BLaER1 treated with 17β-estradiol and CSF1 and Interleukin-3, amounts not matched to agents 10 nM and 100 nM (cell line): ENCODE measurements at regions not wholly inside any gene's neighbourhood (a gene's known extent, or its start where the extent isn't known, plus 50 kb on each side); places are given as distances from the start of the nearest gene placed in this dataset.

Experiments
- H3K27ac ChIP-seq, 11 experiments: shearing (Covaris generic); formaldehyde crosslinking; 2 replicates each; pipeline ENCODE4 v1.8.1; 2022
- H3K27me3 ChIP-seq, 11 experiments: shearing (Covaris generic); formaldehyde crosslinking; 2 replicates each; pipeline ENCODE4 v1.8.1; 2022
- H3K36me3 ChIP-seq, 11 experiments: shearing (Covaris generic); formaldehyde crosslinking; 2 replicates each; pipeline ENCODE4 v1.8.1; 2022
- H3K4me1 ChIP-seq, 10 experiments: shearing (Covaris generic); formaldehyde crosslinking; 2 replicates each; pipeline ENCODE4 v1.8.1; 2022
- H3K4me2 ChIP-seq, 11 experiments: shearing (Covaris generic); formaldehyde crosslinking; 2 replicates each; pipeline ENCODE4 v1.8.1; 2022
- H3K4me3 ChIP-seq, 10 experiments: shearing (Covaris generic); formaldehyde crosslinking; 2 replicates each; pipeline ENCODE4 v1.8.1; 2022
- H3K9ac ChIP-seq, 11 experiments: shearing (Covaris generic); formaldehyde crosslinking; 2 replicates each; pipeline ENCODE4 v1.8.1; 2022
- H3K9me3 ChIP-seq, 11 experiments: shearing (Covaris generic); formaldehyde crosslinking; replicated peaks in 1 of 11; 2 replicates each; pipeline ENCODE4 v1.8.1; 2022
- H4K20me1 ChIP-seq, 11 experiments: shearing (Covaris generic); formaldehyde crosslinking; 2 replicates each; pipeline ENCODE4 v1.8.1; 2022
- Cebpa-rat ChIP-seq, 11 experiments: shearing (Covaris generic); IDR thresholded peaks; 2 replicates each; pipeline ENCODE4 v1.8.1; 2022

DNA sequence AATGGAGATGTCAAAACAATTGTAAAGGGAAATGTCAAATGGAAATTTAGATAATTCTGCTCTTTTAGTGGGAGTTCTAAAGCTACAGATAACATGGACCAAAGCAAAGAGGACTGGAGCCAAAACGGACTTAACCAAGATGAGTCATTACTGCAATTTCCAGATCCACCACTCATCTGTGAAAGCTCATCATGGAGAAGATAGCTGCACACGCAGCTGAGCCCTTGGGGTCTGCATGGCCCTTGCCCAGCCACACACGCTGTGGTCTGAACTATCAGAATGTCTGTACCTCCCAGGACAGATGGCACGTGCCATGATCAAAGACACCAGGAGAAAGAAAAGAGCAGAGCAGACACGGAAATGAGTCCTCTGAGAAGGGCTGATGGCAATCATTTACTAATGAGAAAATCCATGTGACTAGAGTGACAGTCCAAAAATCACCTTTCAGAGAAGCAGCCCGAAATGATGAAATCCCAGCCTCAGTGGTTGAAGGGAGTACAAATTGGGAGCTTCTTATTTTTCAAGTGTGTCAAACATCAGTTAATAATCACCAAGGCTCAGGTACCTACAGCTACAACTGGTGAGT is 177.9 kb upstream of the MGMT start:
- Histone ChIP-seq H3K4me3 (no peak overlapping the region), H3K9ac (no peak overlapping the region), H3K9me3 (peaks cover 0 to 9% (median 7%) of the 10 kb centered on the region in 11 experiments; a peak in 10 of 22 replicates), H3K4me2 (no peak overlapping the region), H3K4me1 (peaks cover 0 to 2% (median 0%) of the 10 kb centered on the region in 10 experiments; a peak in 4 of 20 replicates), H4K20me1 (no peaks in the 10 kb centered on the region), H3K36me3 (no peaks in the 10 kb centered on the region), H3K27me3 (no peaks in the 10 kb centered on the region), H3K27ac (no peak overlapping the region)
- no peak for TF ChIP-seq Cebpa-rat (IDR thresholded peaks at IDR 0.05)

DNA sequence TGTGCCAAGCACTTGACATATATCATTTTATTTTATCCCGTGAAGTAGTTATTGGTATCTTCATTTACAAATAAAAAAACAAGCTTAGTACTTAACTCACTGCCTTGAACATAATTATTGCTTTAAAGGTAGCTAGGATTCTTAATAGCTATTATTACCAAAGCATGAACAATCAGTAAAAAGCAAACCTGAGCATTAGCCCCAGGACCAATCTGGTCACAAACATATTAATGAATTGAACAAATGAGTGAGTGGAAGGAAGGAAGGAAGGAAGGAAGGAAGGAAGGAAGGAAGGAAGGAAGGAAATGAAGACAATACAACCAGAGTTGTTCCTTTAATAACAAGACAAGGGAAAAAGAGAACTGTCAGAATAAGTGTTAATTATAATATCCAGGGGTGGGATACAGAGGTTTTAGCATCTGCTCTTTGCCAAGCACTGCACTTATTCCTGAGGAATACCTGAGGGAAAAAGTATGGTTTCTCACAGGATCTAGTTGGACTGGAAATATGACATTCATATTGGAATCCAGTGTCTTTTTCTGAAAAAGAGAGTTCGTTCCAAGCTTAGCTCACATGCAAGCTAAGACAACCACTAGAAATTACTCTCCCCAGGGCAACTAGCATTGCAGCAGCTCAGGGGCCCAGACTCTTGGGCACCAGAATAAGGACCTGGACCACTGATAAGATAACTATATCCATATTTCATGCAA is 172.9 kb upstream of the MGMT start:
- Histone ChIP-seq H3K27ac (no peak overlapping the region), H3K27me3 (no peaks in the 10 kb centered on the region), H3K4me3 (no peak overlapping the region), H3K4me1 (peaks cover 0 to 5% (median 0%) of the 10 kb centered on the region in 10 experiments; a peak in 4 of 20 replicates), H3K4me2 (peak overlapping the region in 1 of 11 experiments; percentile 27; a peak in 1 of 22 replicates), H3K9me3 (no peaks in the 10 kb centered on the region; a peak in 1 of 22 replicates), H3K36me3 (no peaks in the 10 kb centered on the region), H4K20me1 (no peaks in the 10 kb centered on the region), H3K9ac (no peak overlapping the region)
- no peak for TF ChIP-seq Cebpa-rat (IDR thresholded peaks at IDR 0.05)

DNA sequence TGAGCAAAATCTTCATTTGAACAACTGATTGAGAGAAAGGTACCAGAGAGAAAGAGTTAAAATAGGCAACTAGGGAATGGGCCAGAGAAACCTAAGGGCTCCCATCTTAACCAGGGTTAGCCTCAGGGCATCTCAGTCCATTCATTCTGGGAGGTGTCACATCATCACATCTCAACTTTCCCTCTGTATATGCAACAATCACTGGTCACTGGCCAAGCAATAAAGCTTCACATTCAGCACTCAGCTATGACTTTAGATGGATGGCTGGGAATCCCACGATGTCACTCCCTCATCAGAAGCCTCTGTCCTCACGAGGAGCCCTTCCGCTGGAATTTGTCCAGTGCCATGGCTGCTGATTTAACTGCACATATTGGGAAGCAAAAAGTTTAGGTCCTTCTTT is 172.1 kb upstream of the MGMT start:
- Histone ChIP-seq H3K27ac (no peak overlapping the region), H3K27me3 (no peaks in the 10 kb centered on the region), H3K36me3 (no peaks in the 10 kb centered on the region), H3K4me1 (peaks cover 0 to 5% (median 0%) of the 10 kb centered on the region in 10 experiments; a peak in 4 of 20 replicates), H3K9me3 (no peaks in the 10 kb centered on the region; a peak in 1 of 22 replicates), H4K20me1 (no peaks in the 10 kb centered on the region), H3K4me2 (no peak overlapping the region), H3K9ac (no peak overlapping the region), H3K4me3 (no peak overlapping the region)
- TF ChIP-seq Cebpa-rat (IDR thresholded peaks at IDR 0.05), result no peak

DNA sequence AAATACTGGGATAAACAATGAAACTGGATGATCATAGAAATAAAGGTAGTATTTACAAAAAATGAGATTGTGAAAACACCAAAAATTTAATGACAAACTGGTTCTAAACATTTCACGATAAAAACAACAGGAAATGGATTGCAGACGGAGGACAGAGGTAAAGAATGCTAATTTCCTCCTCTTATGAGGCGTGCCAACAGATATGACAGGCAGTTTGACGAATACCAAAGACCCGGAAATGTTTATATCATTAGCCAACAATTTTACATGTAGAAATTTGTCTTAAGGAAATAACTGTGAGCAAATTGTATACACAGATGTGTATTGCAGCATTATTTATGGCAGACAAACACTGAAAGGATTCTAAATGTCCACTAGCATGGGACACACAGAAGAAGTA is 162.0 kb upstream of the MGMT start:
- H3K27me3 ChIP-seq, result no peaks in the 10 kb centered on the region
- no peak overlapping the region for H3K9ac ChIP-seq
- no peaks in the 10 kb centered on the region for H4K20me1 ChIP-seq
- no peak overlapping the region for H3K27ac ChIP-seq
- no peaks in the 10 kb centered on the region for H3K4me1 ChIP-seq
- peaks cover 0 to 7% (median 0%) of the 10 kb centered on the region in 11 experiments; a peak in 2 of 22 replicates for H3K9me3 ChIP-seq
- H3K36me3 ChIP-seq, result no peaks in the 10 kb centered on the region
- TF ChIP-seq Cebpa-rat (IDR thresholded peaks at IDR 0.05), result no peak
- no peak overlapping the region for H3K4me3 ChIP-seq
- H3K4me2 ChIP-seq, result no peak overlapping the region

DNA sequence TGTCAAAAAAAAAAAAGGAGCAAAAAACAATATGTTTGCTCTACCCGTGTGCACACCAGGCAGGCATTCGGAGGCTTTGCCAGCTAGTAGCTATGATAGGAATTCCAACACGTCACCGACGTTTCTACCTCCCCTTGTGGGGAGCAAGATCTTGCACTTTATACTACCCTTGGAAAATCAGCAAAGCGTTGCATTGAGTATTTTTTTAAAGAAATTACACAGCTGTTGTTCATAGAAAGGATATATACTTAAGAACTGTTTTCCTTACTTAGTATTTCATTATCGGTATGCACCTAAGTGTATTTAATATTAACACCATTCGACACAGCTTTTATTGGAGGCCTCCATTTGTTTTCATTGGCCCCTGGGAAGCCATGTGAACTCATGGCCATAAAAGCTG is 159.9 kb upstream of the MGMT start:
- no peak overlapping the region for H3K4me2 ChIP-seq
- H3K36me3 ChIP-seq, result no peaks in the 10 kb centered on the region
- H3K4me3 ChIP-seq, result no peak overlapping the region
- H3K27ac ChIP-seq, result no peak overlapping the region
- TF ChIP-seq Cebpa-rat (IDR thresholded peaks at IDR 0.05), result no peak
- no peak overlapping the region for H3K9ac ChIP-seq
- H3K27me3 ChIP-seq, result no peaks in the 10 kb centered on the region
- H3K4me1 ChIP-seq, result no peaks in the 10 kb centered on the region
- no peaks in the 10 kb centered on the region for H4K20me1 ChIP-seq
- H3K9me3 ChIP-seq, result peaks cover 0 to 5% (median 0%) of the 10 kb centered on the region in 11 experiments; a peak in 2 of 22 replicates

DNA sequence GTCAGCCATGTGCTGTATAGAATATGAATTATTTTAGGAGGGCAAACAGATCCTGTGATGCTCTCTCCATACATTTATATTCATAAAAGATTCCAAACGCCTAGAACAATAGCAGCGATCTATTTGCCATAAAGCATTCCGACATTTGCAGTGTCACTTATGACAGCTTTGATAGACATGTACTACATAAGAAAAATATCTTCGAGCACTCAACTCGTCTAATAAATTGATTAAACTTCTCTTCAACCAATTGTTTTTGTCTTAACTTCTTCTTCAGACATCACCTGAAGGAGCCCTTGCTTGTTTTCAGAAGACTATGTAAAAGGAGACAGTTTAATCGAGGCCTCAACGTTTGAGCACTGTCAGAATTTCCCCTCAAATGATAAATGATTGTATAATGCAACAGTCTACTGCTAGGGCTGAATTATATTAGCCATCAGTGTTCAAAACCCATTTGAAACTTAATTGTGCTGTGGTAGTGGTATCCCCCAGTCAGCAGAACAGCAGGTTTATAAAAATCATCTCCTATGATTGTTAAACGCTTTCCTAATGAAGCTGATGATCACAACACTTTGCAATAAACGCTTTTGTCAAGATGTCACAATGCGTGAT is 158.0 kb upstream of the MGMT start:
- no peak overlapping the region for H3K9ac ChIP-seq
- H3K4me1 ChIP-seq, result no peaks in the 10 kb centered on the region
- no peak overlapping the region for H3K27ac ChIP-seq
- no peak for TF ChIP-seq Cebpa-rat (IDR thresholded peaks at IDR 0.05)
- no peak overlapping the region for H3K4me2 ChIP-seq
- H4K20me1 ChIP-seq, result no peaks in the 10 kb centered on the region
- H3K4me3 ChIP-seq, result no peak overlapping the region
- H3K27me3 ChIP-seq, result no peaks in the 10 kb centered on the region
- H3K36me3 ChIP-seq, result no peaks in the 10 kb centered on the region
- 0 out of 22 replicates have a peak, but pooled peaks cover 0 to 3% (median 0%) of the 10 kb centered on the region in 11 experiments for H3K9me3 ChIP-seq

DNA sequence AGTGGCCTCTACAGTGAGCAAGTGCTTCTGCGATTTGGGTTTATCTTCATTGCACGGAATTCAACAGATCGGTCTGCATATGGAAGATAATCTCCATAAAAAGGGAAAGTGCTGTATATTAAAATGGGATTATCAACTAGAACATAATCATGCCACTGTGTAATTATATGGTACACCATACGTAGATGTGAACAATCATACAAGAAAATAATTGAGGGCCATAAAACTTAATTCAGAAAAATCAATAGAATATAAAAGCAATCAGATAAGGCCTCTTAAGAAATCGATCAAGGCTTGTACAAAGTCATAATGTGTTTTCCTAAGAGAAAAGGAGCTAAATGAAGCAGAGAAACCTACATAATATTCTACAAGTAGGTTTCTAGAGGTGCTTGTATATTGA is 157.5 kb upstream of the MGMT start:
- Histone ChIP-seq H3K27ac (no peak overlapping the region), H3K36me3 (no peaks in the 10 kb centered on the region), H3K4me1 (no peaks in the 10 kb centered on the region), H3K9ac (no peak overlapping the region), H4K20me1 (no peaks in the 10 kb centered on the region), H3K27me3 (no peaks in the 10 kb centered on the region), H3K4me2 (no peak overlapping the region), H3K4me3 (no peak overlapping the region), H3K9me3 (0 out of 22 replicates have a peak, but pooled peaks cover 0 to 4% (median 0%) of the 10 kb centered on the region in 11 experiments)
- no peak for TF ChIP-seq Cebpa-rat (IDR thresholded peaks at IDR 0.05)

DNA sequence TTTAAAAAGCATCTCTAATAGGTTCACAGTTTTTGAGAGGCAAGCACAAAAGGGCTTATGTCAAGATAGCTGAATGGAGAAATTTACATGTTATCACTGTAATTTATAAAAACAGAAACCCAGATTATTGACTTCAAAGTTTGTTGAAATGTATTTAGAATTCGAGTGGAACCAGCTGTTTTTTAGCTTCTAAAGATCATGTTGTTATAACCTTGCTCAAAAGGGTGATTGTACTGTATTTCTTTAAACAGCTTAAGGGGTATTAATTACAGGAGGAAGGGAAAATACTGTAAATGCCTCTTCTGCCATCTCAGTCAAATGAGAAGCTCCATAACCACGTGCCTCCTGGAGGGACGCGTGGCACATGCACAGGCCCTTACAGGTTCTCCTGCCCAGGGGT is 156.2 kb upstream of the MGMT start:
- Histone ChIP-seq H3K27me3 (no peaks in the 10 kb centered on the region), H3K27ac (no peak overlapping the region), H3K4me1 (no peaks in the 10 kb centered on the region), H3K4me2 (no peak overlapping the region), H3K9me3 (peaks cover 2 to 14% (median 5%) of the 10 kb centered on the region in 11 experiments; a peak in 17 of 22 replicates), H4K20me1 (no peaks in the 10 kb centered on the region), H3K36me3 (no peaks in the 10 kb centered on the region), H3K9ac (no peak overlapping the region), H3K4me3 (no peak overlapping the region)
- TF ChIP-seq Cebpa-rat (IDR thresholded peaks at IDR 0.05), result no peak

DNA sequence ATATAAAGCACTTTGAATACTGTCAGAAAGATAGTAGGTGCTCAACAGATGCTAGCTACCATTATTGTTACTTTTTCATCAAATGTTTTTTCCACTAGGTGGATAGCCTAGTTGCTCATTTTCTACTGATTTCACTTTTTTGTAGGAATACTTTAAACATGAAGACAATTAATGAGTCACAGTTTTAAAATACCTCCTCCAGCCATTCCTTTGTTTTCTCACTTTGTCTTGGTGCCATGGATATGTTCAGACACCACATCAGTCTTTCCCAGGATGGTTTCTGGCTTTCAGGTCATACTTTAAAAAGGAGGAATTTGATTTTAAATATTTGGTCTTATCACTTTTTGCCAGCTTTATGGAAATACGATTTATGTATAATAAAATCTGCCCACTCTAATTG is 147.1 kb upstream of the MGMT start:
- H3K4me2 ChIP-seq, result no peak overlapping the region
- no peaks in the 10 kb centered on the region for H4K20me1 ChIP-seq
- no peak for TF ChIP-seq Cebpa-rat (IDR thresholded peaks at IDR 0.05)
- H3K4me3 ChIP-seq, result no peak overlapping the region
- H3K9me3 ChIP-seq, result peaks cover 19 to 34% (median 30%) of the 10 kb centered on the region in 11 experiments
- no peak overlapping the region for H3K9ac ChIP-seq
- no peaks in the 10 kb centered on the region for H3K27me3 ChIP-seq
- no peaks in the 10 kb centered on the region for H3K36me3 ChIP-seq
- peaks cover 0 to 15% (median 10%) of the 10 kb centered on the region in 10 experiments; a peak in 11 of 20 replicates for H3K4me1 ChIP-seq
- H3K27ac ChIP-seq, result no peak overlapping the region
